IMR-90 (cell line): ENCODE measurements at regions not wholly inside any gene's neighbourhood (a gene's known extent, or its start where the extent isn't known, plus 50 kb on each side); places are given as distances from the start of the nearest gene placed in this dataset.

Source experiments
- ATAC-seq: fragments of 200-7000 bp; cut with Tn5 transposase; 2 replicates; pipeline ENCODE4 v1.9.1; 2020; ENCODE audit warnings: low read depth, mild to moderate bottlenecking, moderate library complexity
- BruUV-seq: library from RNA; stranded (reverse); fragments of 400-500 nt; replicated peaks from 2 replicates; lab custom pipeline; 2021; lab: Mats Ljungman, UMichigan
- CTCF ChIA-PET: fragments of 300-600 bp; formaldehyde crosslinking; extraction: SDS; loops from one replicate; lab custom pipeline; 2021; ENCODE audit warnings: antibody characterized with exemption; lab: Yijun Ruan, JAX
- POLR2A ChIA-PET: fragments of 300-600 bp; sonication (Branson Sonifier 250); formaldehyde crosslinking; loops from one replicate; lab custom pipeline; 2022; ENCODE audit warnings: antibody characterized with exemption; ENCODE audit not compliant: unreplicated experiment; lab: Charles Lee
- DNase-seq: peaks from one replicate; pipeline ENCODE4 v3.0.0; 2013
- H2AFZ ChIP-seq: replicated peaks from 2 replicates; pipeline ENCODE3; 2013; ENCODE audit warnings: low read length, mild to moderate bottlenecking; ENCODE audit not compliant: poor library complexity
- H2AK5ac ChIP-seq: 2 replicates; pipeline ENCODE4 v1.6.1; 2013; ENCODE audit warnings: low read depth, low read length, inconsistent platforms
- H2AK9ac ChIP-seq: replicated peaks from 2 replicates; pipeline ENCODE3; 2013; ENCODE audit warnings: mild to moderate bottlenecking, low read depth, low read length, moderate library complexity; ENCODE audit not compliant: poor library complexity
- H2BK120ac ChIP-seq: 2 replicates; pipeline ENCODE4 v1.6.1; 2013; ENCODE audit warnings: low read depth, low read length, inconsistent platforms
- H2BK15ac ChIP-seq: 3 replicates; pipeline ENCODE4 v1.6.1; 2013; ENCODE audit warnings: low read depth, low read length, inconsistent platforms
- H2BK20ac ChIP-seq: 2 replicates; pipeline ENCODE4 v1.6.1; 2013; ENCODE audit warnings: low read depth, mild to moderate bottlenecking, inconsistent platforms, low read length, moderate library complexity
- H2BK5ac ChIP-seq: 2 replicates; pipeline ENCODE4 v1.6.1; 2013; ENCODE audit warnings: mild to moderate bottlenecking, low read depth, low read length, inconsistent platforms; ENCODE audit not compliant: poor library complexity, severe bottlenecking
- H3K14ac ChIP-seq: replicated peaks from 2 replicates; pipeline ENCODE4 v1.6.1; 2013; ENCODE audit warnings: low read depth, low read length, inconsistent platforms
- H3K18ac ChIP-seq: 2 replicates; pipeline ENCODE4 v1.6.1; 2013; ENCODE audit warnings: low read depth, low read length, control low read depth
- H3K23ac ChIP-seq: 2 replicates; pipeline ENCODE4 v1.6.1; 2013; ENCODE audit warnings: low read depth, low read length, inconsistent platforms
- H3K27ac ChIP-seq: 2 replicates; pipeline ENCODE4 v1.5.1; 2013; ENCODE audit warnings: mild to moderate bottlenecking, control low read depth, low read length; ENCODE audit not compliant: insufficient read depth
- H3K27me3 ChIP-seq: 2 replicates; pipeline ENCODE4 v1.6.1; 2013; ENCODE audit warnings: low read length; ENCODE audit not compliant: control insufficient read depth, insufficient read depth
- H3K36me3 ChIP-seq: 2 replicates; pipeline ENCODE4 v1.6.1; 2013; ENCODE audit warnings: low read length, mixed read lengths; ENCODE audit not compliant: control insufficient read depth, insufficient read depth
- H3K4ac ChIP-seq: 2 replicates; pipeline ENCODE4 v1.6.1; 2013; ENCODE audit warnings: low read depth, low read length, inconsistent platforms
- H3K4me1 ChIP-seq: 2 replicates; pipeline ENCODE4 v1.6.1; 2013; ENCODE audit warnings: low read length, mixed read lengths; ENCODE audit not compliant: control insufficient read depth, insufficient read depth
- H3K4me2 ChIP-seq: 2 replicates; pipeline ENCODE4 v1.6.1; 2013; ENCODE audit warnings: low read depth, mild to moderate bottlenecking, control low read depth, low read length, moderate library complexity
- H3K4me3 ChIP-seq: 2 replicates; pipeline ENCODE4 v1.5.1; 2013; ENCODE audit warnings: low read depth, mild to moderate bottlenecking, control low read depth, low read length, moderate library complexity; ENCODE audit not compliant: insufficient read depth
- H3K56ac ChIP-seq: 2 replicates; pipeline ENCODE4 v1.6.1; 2013; ENCODE audit warnings: low read length, inconsistent platforms; ENCODE audit not compliant: insufficient read depth; ENCODE audit errors: extremely low read depth
- H3K79me1 ChIP-seq, 2 experiments: 2 replicates each; pipeline ENCODE4 v1.6.1; 2013; ENCODE audit warnings: low read length in 2 of 2, inconsistent platforms in 1 of 2, low read depth in 1 of 2
- H3K9ac ChIP-seq: 2 replicates; pipeline ENCODE4 v1.6.1; 2013; ENCODE audit warnings: low read depth, low read length, control low read depth
- H3K9me1 ChIP-seq: 2 replicates; pipeline ENCODE4 v1.6.1; 2013; ENCODE audit warnings: low read length, inconsistent platforms; ENCODE audit not compliant: insufficient read depth
- H3K9me3 ChIP-seq: 2 replicates; pipeline ENCODE4 v1.6.1; 2013; ENCODE audit warnings: low read length; ENCODE audit not compliant: control insufficient read depth, insufficient read depth
- H4K20me1 ChIP-seq: 2 replicates; pipeline ENCODE4 v1.6.1; 2013; ENCODE audit warnings: low read length, inconsistent platforms; ENCODE audit not compliant: insufficient read depth
- H4K5ac ChIP-seq: 2 replicates; pipeline ENCODE4 v1.6.1; 2013; ENCODE audit warnings: mild to moderate bottlenecking, low read depth, low read length, control low read depth
- H4K8ac ChIP-seq, 2 experiments: 2 replicates each; pipeline ENCODE4 v1.6.1; 2013; ENCODE audit warnings: low read depth in 2 of 2, low read length in 2 of 2, control low read depth in 1 of 2, inconsistent platforms in 1 of 2
- H4K91ac ChIP-seq: 2 replicates; pipeline ENCODE4 v1.6.1; 2013; ENCODE audit warnings: low read depth, low read length, inconsistent platforms; ENCODE audit not compliant: insufficient read depth
- MAFK ChIP-seq: IDR thresholded peaks from 2 replicates; pipeline ENCODE4 v1.6.1; 2012; ENCODE audit warnings: low read depth, low read length, improper control_type of control experiment
- NFE2L2 ChIP-seq: fragments of 150-350 bp; IDR thresholded peaks from 2 replicates; pipeline ENCODE4 v1.6.1; 2016; ENCODE audit warnings: low read depth, mild to moderate bottlenecking, low read length
- WGBS, 2 experiments: methylation state at CpG; one replicate each; pipeline versions ENCODE4 v1.1.5 to v1.1.7; 2013; ENCODE audit warnings: missing lambda C conversion rate in 2 of 2; ENCODE audit not compliant: insufficient read length in 1 of 2; ENCODE audit errors: extremely low coverage in 2 of 2; 5-methylcytosine and 5-hydroxymethylcytosine counted together
- dilution Hi-C: fragments of 300-500 bp; cut with HindIII; formaldehyde crosslinking; loops from one replicate; pipeline ENCODE4 v1.14.3; 2018; ENCODE audit warnings: low sequenced_read_pairs; ENCODE audit not compliant: unreplicated experiment
- in situ Hi-C: fragments of 300-500 bp; cut with MboI; formaldehyde crosslinking; loops from 3 replicates; pipeline ENCODE4 v1.14.3; 2019; ENCODE audit warnings: low sequenced_read_pairs, inconsistent platforms, mixed read lengths
- intact Hi-C: fragments of 100-400 bp; cut with micrococcal nuclease; formaldehyde crosslinking; loops from 2 replicates; pipeline ENCODE4 v1.10.0; 2022
- TF ChIP-seq, protein P1 (sequence below): conservative IDR thresholded peaks from 2 replicates; pipeline ENCODE4 v1.5.1; 2012; ENCODE audit warnings: mild to moderate bottlenecking, low read depth, low read length, improper control_type of control experiment

DNA sequence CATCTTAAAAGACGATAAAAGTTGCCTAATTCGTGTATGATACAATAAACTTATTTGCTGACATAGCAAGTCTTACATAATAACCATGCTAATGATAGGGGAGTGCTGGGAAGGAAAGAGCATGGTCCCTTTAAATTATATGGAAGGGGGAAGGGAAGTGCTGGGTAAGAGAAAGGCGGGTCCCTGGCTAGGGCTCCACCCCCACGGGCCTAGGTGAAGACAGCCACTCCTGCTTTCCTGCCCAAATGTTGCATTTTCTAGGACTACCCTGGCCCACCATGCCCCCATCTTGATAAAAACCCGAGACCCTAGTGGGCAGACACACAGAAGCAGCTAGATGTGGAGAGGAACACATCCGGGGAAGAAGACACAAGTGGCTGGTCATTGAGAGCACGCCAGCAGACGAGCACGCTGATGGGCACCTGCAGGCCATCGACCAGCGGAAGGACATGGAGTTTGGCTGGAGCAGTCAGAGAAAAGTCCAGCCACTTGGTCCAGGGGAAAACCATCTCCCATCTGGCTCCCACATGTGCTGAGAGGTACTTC lies 328.7 kb downstream of the ARL4A start:
- Histone ChIP-seq H3K4ac (no peak overlapping the region), H3K36me3 (no peaks in the 10 kb centered on the region), H2BK120ac (peak overlapping the region; percentile 65; the same call in 1 of the 2 replicates), H3K79me1 (no peaks in the 10 kb centered on the region), H4K91ac (peak overlapping the region; percentile 0; the same call in 1 of the 2 replicates), H4K5ac (no peak overlapping the region), H2AK5ac (no peak overlapping the region), H2AFZ (no peak overlapping the region), H3K27ac (no peak overlapping the region), H3K18ac (no peak overlapping the region), H3K9me3 (no peaks in the 10 kb centered on the region), H2AK9ac (no peak overlapping the region), H3K4me1 (peaks cover 3% of the 10 kb centered on the region), H2BK15ac (no peak overlapping the region; the same call in 2 of the 3 replicates), H4K8ac (no peak overlapping the region), H3K56ac (no peak overlapping the region), H2BK5ac (no peak overlapping the region), H3K27me3 (no peaks in the 10 kb centered on the region), H3K4me2 (no peak overlapping the region), H2BK20ac (no peak overlapping the region; the same call in 1 of the 2 replicates), H3K23ac (no peak overlapping the region), H3K9me1 (no peaks in the 10 kb centered on the region), H3K4me3 (no peak overlapping the region), H3K14ac (no peak overlapping the region), H3K9ac (no peak overlapping the region), H4K20me1 (no peaks in the 10 kb centered on the region)
- dilution Hi-C loops = no loop called here
- in situ Hi-C loops = no loop called here
- intact Hi-C loops = no loop called here
- CTCF ChIA-PET = no interaction called here
- no TSS peak for BruUV-seq
- no peak for ATAC-seq
- whole genome bisulfite sequencing, 2 experiments = 100% methylated on average over 1 of the region's 11 CpGs; no CpG with 5 or more reads in 1 of the 2 experiments
- DNase-seq = no peak
- TF ChIP-seq NFE2L2 (no peak), MAFK (peak; percentile 96)
- TF ChIP-seq, protein P1, sequence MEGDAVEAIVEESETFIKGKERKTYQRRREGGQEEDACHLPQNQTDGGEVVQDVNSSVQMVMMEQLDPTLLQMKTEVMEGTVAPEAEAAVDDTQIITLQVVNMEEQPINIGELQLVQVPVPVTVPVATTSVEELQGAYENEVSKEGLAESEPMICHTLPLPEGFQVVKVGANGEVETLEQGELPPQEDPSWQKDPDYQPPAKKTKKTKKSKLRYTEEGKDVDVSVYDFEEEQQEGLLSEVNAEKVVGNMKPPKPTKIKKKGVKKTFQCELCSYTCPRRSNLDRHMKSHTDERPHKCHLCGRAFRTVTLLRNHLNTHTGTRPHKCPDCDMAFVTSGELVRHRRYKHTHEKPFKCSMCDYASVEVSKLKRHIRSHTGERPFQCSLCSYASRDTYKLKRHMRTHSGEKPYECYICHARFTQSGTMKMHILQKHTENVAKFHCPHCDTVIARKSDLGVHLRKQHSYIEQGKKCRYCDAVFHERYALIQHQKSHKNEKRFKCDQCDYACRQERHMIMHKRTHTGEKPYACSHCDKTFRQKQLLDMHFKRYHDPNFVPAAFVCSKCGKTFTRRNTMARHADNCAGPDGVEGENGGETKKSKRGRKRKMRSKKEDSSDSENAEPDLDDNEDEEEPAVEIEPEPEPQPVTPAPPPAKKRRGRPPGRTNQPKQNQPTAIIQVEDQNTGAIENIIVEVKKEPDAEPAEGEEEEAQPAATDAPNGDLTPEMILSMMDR = no peak
- POLR2A ChIA-PET = no interaction called here
